Right atrium auricular region (tissue), 2 donors: ENCODE measurements at regions not wholly inside any gene's neighbourhood (a gene's known extent, or its start where the extent isn't known, plus 50 kb on each side); places are given as distances from the start of the nearest gene placed in this dataset.

Experiments used
- DNase-seq: peaks from one replicate; pipeline ENCODE4 v3.0.0-alpha.2; 2019; ENCODE audit warnings: low spot score
- H3K27ac ChIP-seq, 2 donors: fragments of 200-600 bp; sonication (generic); 1 replicate in 1 of 2; 2 replicates in 1 of 2; pipeline ENCODE4 v1.5.1; 2016 to 2019
- H3K27me3 ChIP-seq, 2 donors: fragments of 200-600 bp; sonication (generic); one replicate each; pipeline versions ENCODE4 v1.5.1 to v1.6.0; 2017 to 2019
- H3K36me3 ChIP-seq: fragments of 200-600 bp; sonication (generic); one replicate; pipeline ENCODE4 v1.5.1; 2016
- H3K4me1 ChIP-seq, 2 donors: fragments of 200-600 bp; sonication (generic); one replicate each; pipeline versions ENCODE4 v1.5.1 to v1.6.0; 2017 to 2019
- H3K4me3 ChIP-seq, 2 donors: fragments of 200-600 bp; sonication (generic); 1 replicate in 1 of 2; 2 replicates in 1 of 2; pipeline ENCODE4 v1.5.1; 2017 to 2019; ENCODE audit warnings: mild to moderate bottlenecking in 1 of 2, moderate library complexity in 1 of 2
- H3K9me3 ChIP-seq, 2 donors: fragments of 200-600 bp; sonication (generic); one replicate each; pipeline ENCODE4 v1.5.1; 2019
- CTCF ChIP-seq, 2 donors: fragments of 200-600 bp; sonication (generic); IDR thresholded peaks; one replicate each; pipeline ENCODE4 v1.5.1; 2019; ENCODE audit warnings: antibody characterized with exemption in 2 of 2

- no peaks in the 10 kb centered on the region for H3K9me3 ChIP-seq
- H3K27ac ChIP-seq: no peak overlapping the region
- TF ChIP-seq CTCF (IDR thresholded peaks at IDR 0.05): no peak
- H3K36me3 ChIP-seq: no peaks in the 10 kb centered on the region
- H3K27me3 ChIP-seq: no peaks in the 10 kb centered on the region
- no peak overlapping the region for H3K4me3 ChIP-seq
- no peak for DNase-seq
- no peaks in the 10 kb centered on the region for H3K4me1 ChIP-seq
These were observed 196.6 kb upstream of the SDK2 start for GRCh38 chr17:73840829-73841228.

- Histone ChIP-seq H3K4me3 (no peak overlapping the region), H3K27ac (no peak overlapping the region), H3K27me3 (no peaks in the 10 kb centered on the region), H3K9me3 (no peaks in the 10 kb centered on the region), H3K36me3 (no peaks in the 10 kb centered on the region), H3K4me1 (no peaks in the 10 kb centered on the region)
- peak; percentile 18 to 65 for TF ChIP-seq CTCF (IDR thresholded peaks at IDR 0.05)
- no peak for DNase-seq
These were observed 197.3 kb upstream of the SDK2 start for GRCh38 chr17:73841431-73842060.

GRCh38 chr17:73847952-73848351 is 203.7 kb upstream of the SDK2 start:
- Histone ChIP-seq H3K27me3 (no peaks in the 10 kb centered on the region), H3K36me3 (no peaks in the 10 kb centered on the region)

GRCh38 chr17:73850426-73850825 is 206.2 kb upstream of the SDK2 start:
- TF ChIP-seq CTCF (IDR thresholded peaks at IDR 0.05): no peak
- DNase-seq: no peak
- Histone ChIP-seq H3K27ac (no peak overlapping the region), H3K36me3 (no peaks in the 10 kb centered on the region), H3K9me3 (peaks cover 0 to 4% of the 10 kb centered on the region in 2 donors), H3K4me1 (no peaks in the 10 kb centered on the region), H3K4me3 (no peak overlapping the region), H3K27me3 (no peaks in the 10 kb centered on the region)

More at GRCh38 chr17:73847952-73848351, 203.7 kb upstream of the SDK2 start:
- Histone ChIP-seq H3K9me3 (no peaks in the 10 kb centered on the region), H3K27ac (no peak overlapping the region), H3K4me3 (no peak overlapping the region), H3K4me1 (no peaks in the 10 kb centered on the region)
- no peak for DNase-seq
- TF ChIP-seq CTCF (IDR thresholded peaks at IDR 0.05): no peak

DNA sequence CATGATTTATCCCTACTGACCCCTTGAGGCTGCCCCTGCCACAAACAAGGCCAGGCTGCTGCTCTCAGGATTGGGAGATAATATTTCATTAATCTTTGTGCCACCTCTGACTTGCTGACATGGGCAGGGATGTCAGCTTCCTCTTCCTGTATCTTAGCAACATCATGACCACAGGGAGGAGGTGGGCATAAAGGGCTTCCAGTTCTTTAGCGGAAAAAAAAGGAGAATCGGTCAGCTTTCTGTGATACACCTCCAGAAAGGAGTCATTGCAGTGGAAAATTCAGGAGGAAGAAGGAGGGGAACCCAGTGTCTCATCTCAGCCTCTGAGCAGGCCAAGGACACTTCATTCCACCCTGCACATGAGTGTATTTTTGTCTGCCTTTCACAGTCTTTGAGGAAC is 206.8 kb upstream of the SDK2 start:
- Histone ChIP-seq H3K36me3 (no peaks in the 10 kb centered on the region), H3K4me1 (no peaks in the 10 kb centered on the region), H3K27me3 (no peaks in the 10 kb centered on the region), H3K27ac (no peak overlapping the region), H3K9me3 (peaks cover 0 to 8% of the 10 kb centered on the region in 2 donors), H3K4me3 (no peak overlapping the region)
- no peak for DNase-seq
- TF ChIP-seq CTCF (IDR thresholded peaks at IDR 0.05): no peak

DNA sequence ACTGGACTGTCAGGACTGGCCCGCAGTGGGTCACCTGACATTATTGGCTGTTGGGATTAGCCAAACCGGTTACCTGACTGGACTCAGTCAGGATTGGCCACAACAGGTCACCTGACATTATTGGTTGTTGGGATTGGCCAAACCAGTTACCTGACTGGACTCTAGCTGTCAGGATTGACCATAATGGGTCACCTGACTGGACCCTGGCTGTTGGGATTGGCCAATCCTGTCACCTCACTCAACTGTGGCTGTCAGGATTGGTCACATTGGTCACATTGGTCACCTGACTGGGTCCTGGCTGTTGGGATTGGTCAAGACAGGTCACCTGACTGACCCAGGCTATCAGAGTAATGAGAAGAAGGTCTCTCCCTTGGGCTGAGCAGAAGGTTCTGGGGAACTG is 207.7 kb upstream of the SDK2 start:
- no peak for DNase-seq
- Histone ChIP-seq H3K27me3 (no peaks in the 10 kb centered on the region), H3K36me3 (no peaks in the 10 kb centered on the region), H3K4me3 (no peak overlapping the region), H3K9me3 (peaks cover 0 to 8% of the 10 kb centered on the region in 2 donors), H3K27ac (no peak overlapping the region), H3K4me1 (peaks cover 0 to 6% of the 10 kb centered on the region in 2 donors)
- TF ChIP-seq CTCF (IDR thresholded peaks at IDR 0.05): no peak
